ENCODE measurements at regions not wholly inside any gene's neighbourhood (a gene's known extent, or its start where the extent isn't known, plus 50 kb on each side); places are given as distances from the start of the nearest gene placed in this dataset.

GRCh38 chr16:51286272-51286671, 135.2 kb upstream of the SALL1 start:
- no peaks in the 10 kb centered on the region for H3K4me1 ChIP-seq
- DNase-seq (ENCODE audit: low spot score) = no peak
- H3K36me3 ChIP-seq = no peaks in the 10 kb centered on the region
- H3K27ac ChIP-seq = no peak overlapping the region
- H3K9me3 ChIP-seq = no peaks in the 10 kb centered on the region
- no peak for TF ChIP-seq CTCF (IDR thresholded peaks at IDR 0.05)
- no peak overlapping the region for H3K4me3 ChIP-seq
- no peaks in the 10 kb centered on the region for H3K27me3 ChIP-seq

- no peaks in the 10 kb centered on the region for H3K9me3 ChIP-seq
- no peaks in the 10 kb centered on the region for H3K27me3 ChIP-seq
- DNase-seq (ENCODE audit: low spot score) = no peak
- H3K27ac ChIP-seq = no peak overlapping the region
- TF ChIP-seq CTCF (IDR thresholded peaks at IDR 0.05) = no peak
- no peaks in the 10 kb centered on the region for H3K36me3 ChIP-seq
- H3K4me1 ChIP-seq = no peaks in the 10 kb centered on the region
- H3K4me3 ChIP-seq = no peak overlapping the region
These were observed 125.3 kb upstream of the SALL1 start for GRCh38 chr16:51276336-51276735.

GRCh38 chr16:51272420-51272819, 121.3 kb upstream of the SALL1 start:
- Histone ChIP-seq H3K27ac (no peak overlapping the region), H3K27me3 (no peaks in the 10 kb centered on the region), H3K4me1 (no peaks in the 10 kb centered on the region), H3K9me3 (no peaks in the 10 kb centered on the region), H3K36me3 (no peaks in the 10 kb centered on the region), H3K4me3 (no peak overlapping the region)
- DNase-seq (ENCODE audit: low spot score) = no peak
- no peak for TF ChIP-seq CTCF (IDR thresholded peaks at IDR 0.05)

- H3K9me3 ChIP-seq = no peaks in the 10 kb centered on the region
- H3K27me3 ChIP-seq = no peaks in the 10 kb centered on the region
- H3K4me1 ChIP-seq = no peaks in the 10 kb centered on the region
- H3K4me3 ChIP-seq = no peak overlapping the region
- no peak for TF ChIP-seq CTCF (IDR thresholded peaks at IDR 0.05)
- no peak overlapping the region for H3K27ac ChIP-seq
- H3K36me3 ChIP-seq = no peaks in the 10 kb centered on the region
- no peak for DNase-seq (ENCODE audit: low spot score)
These were observed 120.2 kb upstream of the SALL1 start for GRCh38 chr16:51271156-51271701.

- no peak for TF ChIP-seq CTCF (IDR thresholded peaks at IDR 0.05)
- no peaks in the 10 kb centered on the region for H3K9me3 ChIP-seq
- no peaks in the 10 kb centered on the region for H3K36me3 ChIP-seq
- H3K4me3 ChIP-seq = no peak overlapping the region
- no peaks in the 10 kb centered on the region for H3K4me1 ChIP-seq
- H3K27ac ChIP-seq = no peak overlapping the region
- no peak for DNase-seq (ENCODE audit: low spot score)
- H3K27me3 ChIP-seq = no peaks in the 10 kb centered on the region
These were observed 117.2 kb upstream of the SALL1 start for GRCh38 chr16:51268237-51268636.

GRCh38 chr16:51267681-51268080, 116.6 kb upstream of the SALL1 start:
- Histone ChIP-seq H3K27me3 (no peaks in the 10 kb centered on the region), H3K9me3 (no peaks in the 10 kb centered on the region), H3K27ac (no peak overlapping the region), H3K4me1 (no peaks in the 10 kb centered on the region), H3K4me3 (no peak overlapping the region), H3K36me3 (no peaks in the 10 kb centered on the region)
- no peak for DNase-seq (ENCODE audit: low spot score)
- TF ChIP-seq CTCF (IDR thresholded peaks at IDR 0.05) = no peak
